ENCODE measurements at regions not wholly inside any gene's neighbourhood (a gene's known extent, or its start where the extent isn't known, plus 50 kb on each side); places are given as distances from the start of the nearest gene placed in this dataset.

- WGBS (ENCODE audit: insufficient coverage, insufficient replicate concordance, low lambda C conversion rate, missing lambda C conversion rate), result 58% methylated on average over 3 of the region's 3 CpGs
- Histone ChIP-seq H3K27me3 (replicated peaks in 1 of 2; ENCODE audit: control insufficient read depth in 2 of 2, insufficient read depth in 2 of 2, low read length in 1 of 2) (no peaks in the 10 kb centered on the region), H3K9ac (ENCODE audit: control insufficient read depth, insufficient read depth, low read length) (no peak overlapping the region), H3K9me3 (replicated peaks; ENCODE audit: control insufficient read depth, insufficient read depth, low read length) (no peaks in the 10 kb centered on the region), H3K79me2 (ENCODE audit: control insufficient read depth, insufficient read depth, low read length) (no peaks in the 10 kb centered on the region), H3K4me1 (ENCODE audit: control insufficient read depth, insufficient read depth, low read length) (no peaks in the 10 kb centered on the region), H3K27ac (ENCODE audit: control insufficient read depth, insufficient read depth) (no peak overlapping the region), H3K4me2 (ENCODE audit: control insufficient read depth, insufficient read depth) (no peak overlapping the region), H2AFZ (ENCODE audit: control insufficient read depth, low read depth, low read length) (no peak overlapping the region), H3K4me3 (no peak overlapping the region), H4K20me1 (ENCODE audit: control insufficient read depth, insufficient read depth) (no peaks in the 10 kb centered on the region), H3K36me3 (ENCODE audit: control insufficient read depth in 2 of 2, insufficient read depth in 2 of 2, low read length in 1 of 2) (no peaks in the 10 kb centered on the region)
- RAD21 ChIA-PET (ENCODE audit: unreplicated experiment), result no interaction called here
- POLR2A ChIA-PET, result no interaction called here
- intact Hi-C loops (cut with micrococcal nuclease; ENCODE audit: unreplicated experiment), result no loop called here
- SMC1A ChIA-PET (ENCODE audit: uncharacterized antibody, unreplicated experiment), result interaction anchor here (0.9 to 1.7 kb wide), 2 partner anchors 10 to 12 kb away, joined by 4 read pairs; no protein-coding TSS in a partner anchor
- TF ChIP-seq MYB (IDR thresholded peaks at IDR 0.05; ENCODE audit: borderline replicate concordance, low read depth, low read length), result no peak
- TF ChIP-seq WRNIP1 (IDR thresholded peaks at IDR 0.05; ENCODE audit: borderline replicate concordance, low read depth, low read length), result no peak
- TF ChIP-seq TBL1XR1 (IDR thresholded peaks at IDR 0.05; ENCODE audit: low read depth, low read length), result no peak
- in situ Hi-C loops (cut with MboI), result no loop called here
- ATAC-seq (no peak), DNase-seq (ENCODE audit: low read depth, low spot score) (no peak), FAIRE-seq (no peak)
- no TSS peak for BruUV-seq (replicated peaks)
- CTCF ChIA-PET, result no interaction called here
Measured at GRCh38 chr11:19541521-19542049, 171.1 kb upstream of the NAV2 start.

GRCh38 chr11:19539861-19540260 lies 172.8 kb upstream of the NAV2 start:
- DNase-seq (ENCODE audit: low read depth, low spot score) (no peak), FAIRE-seq (no peak), ATAC-seq (no peak)
- BruUV-seq (replicated peaks), result no TSS peak
- Histone ChIP-seq H3K27ac (ENCODE audit: control insufficient read depth, insufficient read depth) (no peak overlapping the region), H3K9ac (ENCODE audit: control insufficient read depth, insufficient read depth, low read length) (no peak overlapping the region), H3K79me2 (ENCODE audit: control insufficient read depth, insufficient read depth, low read length) (no peaks in the 10 kb centered on the region), H4K20me1 (ENCODE audit: control insufficient read depth, insufficient read depth) (no peaks in the 10 kb centered on the region), H3K4me2 (ENCODE audit: control insufficient read depth, insufficient read depth) (no peak overlapping the region), H2AFZ (ENCODE audit: control insufficient read depth, low read depth, low read length) (no peak overlapping the region), H3K36me3 (ENCODE audit: control insufficient read depth in 2 of 2, insufficient read depth in 2 of 2, low read length in 1 of 2) (no peaks in the 10 kb centered on the region), H3K4me1 (ENCODE audit: control insufficient read depth, insufficient read depth, low read length) (no peaks in the 10 kb centered on the region), H3K9me3 (replicated peaks; ENCODE audit: control insufficient read depth, insufficient read depth, low read length) (no peaks in the 10 kb centered on the region), H3K27me3 (replicated peaks in 1 of 2; ENCODE audit: control insufficient read depth in 2 of 2, insufficient read depth in 2 of 2, low read length in 1 of 2) (no peaks in the 10 kb centered on the region), H3K4me3 (no peak overlapping the region)
- in situ Hi-C loops (cut with MboI), result no loop called here
- ChIA-PET POLR2A (no interaction called here), RAD21 (ENCODE audit: unreplicated experiment) (no interaction called here), SMC1A (ENCODE audit: uncharacterized antibody, unreplicated experiment) (interaction anchor here (0.9 kb wide), 1 partner anchor 20 kb away, joined by 3 read pairs; no protein-coding TSS in a partner anchor), CTCF (interaction anchor here (0.7 to 0.9 kb wide), 2 partner anchors 13 to 175 kb away, joined by 3 read pairs; no protein-coding TSS in a partner anchor)
- intact Hi-C loops (cut with micrococcal nuclease; ENCODE audit: unreplicated experiment), result no loop called here
- WGBS (ENCODE audit: insufficient coverage, insufficient replicate concordance, low lambda C conversion rate, missing lambda C conversion rate), result 42% methylated on average over 6 of the region's 6 CpGs
- TF ChIP-seq ELK1 (IDR thresholded peaks at IDR 0.05; ENCODE audit: low read depth, low read length) (no peak), POLR2AphosphoS2 (IDR thresholded peaks at IDR 0.05; ENCODE audit: low read depth, low read length) (no peak), SPI1 (IDR thresholded peaks at IDR 0.05; ENCODE audit: borderline replicate concordance, insufficient read depth, low read depth, low read length) (no peak), IKZF1 (conservative IDR thresholded peaks at IDR 0.05) (no peak), CBX3 (IDR thresholded peaks at IDR 0.05; ENCODE audit: borderline replicate concordance, low read depth) (no peak), BHLHE40 (IDR thresholded peaks at IDR 0.05; ENCODE audit: borderline replicate concordance in 1 of 2, low read depth in 2 of 2, low read length in 1 of 2) (no peak), MEF2B (IDR thresholded peaks at IDR 0.05; ENCODE audit: partially characterized antibody, poor library complexity, severe bottlenecking) (no peak), NFYB (IDR thresholded peaks at IDR 0.05; ENCODE audit: insufficient read depth, low read depth, low read length) (no peak), SMC3 (IDR thresholded peaks at IDR 0.05; ENCODE audit: borderline replicate concordance, low read length) (no peak)

Measured in GM12878 (cell line).